ENCODE measurements at regions not wholly inside any gene's neighbourhood (a gene's known extent, or its start where the extent isn't known, plus 50 kb on each side); places are given as distances from the start of the nearest gene placed in this dataset.
A peak's percentile ranks its signal among the peaks of the same experiment; 100 is the strongest.

- Mint-ChIP-seq H3K27me3 (ENCODE audit: low read depth) (peaks cover 9% of the 10 kb centered on the region), H3K4me3 (peak overlapping the region; percentile 83 to 89 (median 88)), H3K9me3 (no peaks in the 10 kb centered on the region), H3K36me3 (ENCODE audit: low read depth) (no peaks in the 10 kb centered on the region), H3K27ac (peak overlapping the region; percentile 71 to 94 (median 80)), H3K4me1 (peaks cover 54% of the 10 kb centered on the region)
- TF ChIP-seq CTCF (IDR thresholded peaks at IDR 0.05; ENCODE audit: unreplicated experiment in 3 of 3) = no peak
Measured at GRCh38 chr10:29736366-29737073, 101.7 kb upstream of the SVIL start.

GRCh38 chr10:29735628-29736365 is 101.0 kb upstream of the SVIL start:
- no peaks in the 10 kb centered on the region for H3K36me3 Mint-ChIP-seq (ENCODE audit: low read depth)

GRCh38 chr10:29734962-29735627 is 100.3 kb upstream of the SVIL start:
- Mint-ChIP-seq H3K27ac (peak overlapping the region; percentile 71 to 93 (median 89)), H3K36me3 (ENCODE audit: low read depth) (no peaks in the 10 kb centered on the region), H3K9me3 (no peaks in the 10 kb centered on the region), H3K4me1 (peaks cover 55% of the 10 kb centered on the region), H3K4me3 (peak overlapping the region; percentile 86 to 95 (median 86)), H3K27me3 (ENCODE audit: low read depth) (peaks cover 9% of the 10 kb centered on the region)
- TF ChIP-seq CTCF (IDR thresholded peaks at IDR 0.05; ENCODE audit: unreplicated experiment in 3 of 3) = no peak

More at GRCh38 chr10:29735628-29736365, 101.0 kb upstream of the SVIL start:
- Mint-ChIP-seq H3K27ac (peak overlapping the region; percentile 51 to 80 (median 71)), H3K4me1 (peaks cover 52% of the 10 kb centered on the region), H3K9me3 (no peaks in the 10 kb centered on the region), H3K4me3 (peak overlapping the region; percentile 83 to 89 (median 88)), H3K27me3 (ENCODE audit: low read depth) (peaks cover 9% of the 10 kb centered on the region)
- TF ChIP-seq CTCF (IDR thresholded peaks at IDR 0.05; ENCODE audit: unreplicated experiment in 3 of 3) = peak; percentile 97 to 98 (median 98)

GRCh38 chr10:29734640-29734961 is 99.8 kb upstream of the SVIL start:
- peaks cover 9% of the 10 kb centered on the region for H3K27me3 Mint-ChIP-seq (ENCODE audit: low read depth)
- no peaks in the 10 kb centered on the region for H3K36me3 Mint-ChIP-seq (ENCODE audit: low read depth)
- H3K27ac Mint-ChIP-seq = peak overlapping the region; percentile 71 to 93 (median 89)
- peak overlapping the region; percentile 86 to 95 (median 86) for H3K4me3 Mint-ChIP-seq
- TF ChIP-seq CTCF (IDR thresholded peaks at IDR 0.05; ENCODE audit: unreplicated experiment in 3 of 3) = no peak
- no peaks in the 10 kb centered on the region for H3K9me3 Mint-ChIP-seq
- H3K4me1 Mint-ChIP-seq = peaks cover 58% of the 10 kb centered on the region

GRCh38 chr10:29733323-29733722 is 98.6 kb upstream of the SVIL start:
- Mint-ChIP-seq H3K27ac (peak overlapping the region in 2 of 3 experiments; percentile 71 to 89), H3K36me3 (ENCODE audit: low read depth) (peaks cover 11% of the 10 kb centered on the region), H3K4me3 (peak overlapping the region; percentile 86 to 95 (median 86)), H3K9me3 (no peaks in the 10 kb centered on the region), H3K4me1 (peaks cover 69% of the 10 kb centered on the region), H3K27me3 (ENCODE audit: low read depth) (peaks cover 5% of the 10 kb centered on the region)
- no peak for TF ChIP-seq CTCF (IDR thresholded peaks at IDR 0.05; ENCODE audit: unreplicated experiment in 3 of 3)

Measured in nephron (organoid).